OCI-LY3 (cell line): ENCODE measurements at regions not wholly inside any gene's neighbourhood (a gene's known extent, or its start where the extent isn't known, plus 50 kb on each side); places are given as distances from the start of the nearest gene placed in this dataset.

Experiments
- EZH2phosphoT487 ChIP-seq: fragments of 200-600 bp; shearing (Covaris generic); IDR thresholded peaks from 2 replicates; pipeline ENCODE4 v1.6.1; 2018; ENCODE audit warnings: antibody characterized with exemption, mixed run types, low read depth
- TF ChIP-seq, protein P1 (sequence below): fragments of 200-600, 300-600 bp; sonication (generic); IDR thresholded peaks from 2 replicates; pipeline ENCODE4 v1.5.1; 2014; ENCODE audit warnings: antibody characterized with exemption, low read length, low read depth

DNA sequence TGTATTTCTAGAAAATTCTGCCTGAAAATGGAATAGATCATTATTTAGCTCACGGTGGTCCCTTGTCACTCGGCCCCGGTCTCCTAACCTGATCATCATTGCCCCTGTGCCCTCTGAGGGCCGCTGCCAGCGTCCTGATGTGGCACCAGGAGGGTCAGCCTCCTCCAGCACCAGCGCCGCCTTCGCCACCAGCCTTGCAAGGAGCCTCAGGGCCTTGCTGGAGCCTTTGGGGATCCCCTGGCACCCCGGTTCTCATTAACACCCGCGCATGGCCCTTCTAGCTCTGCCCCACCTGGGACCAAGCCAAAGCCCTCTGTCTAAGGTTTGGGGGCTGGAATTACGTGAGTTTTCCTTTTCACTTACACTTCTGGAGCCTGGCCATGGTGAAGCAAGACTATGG, 282.5 kb upstream of the ADARB2 start:
- TF ChIP-seq, protein P1, sequence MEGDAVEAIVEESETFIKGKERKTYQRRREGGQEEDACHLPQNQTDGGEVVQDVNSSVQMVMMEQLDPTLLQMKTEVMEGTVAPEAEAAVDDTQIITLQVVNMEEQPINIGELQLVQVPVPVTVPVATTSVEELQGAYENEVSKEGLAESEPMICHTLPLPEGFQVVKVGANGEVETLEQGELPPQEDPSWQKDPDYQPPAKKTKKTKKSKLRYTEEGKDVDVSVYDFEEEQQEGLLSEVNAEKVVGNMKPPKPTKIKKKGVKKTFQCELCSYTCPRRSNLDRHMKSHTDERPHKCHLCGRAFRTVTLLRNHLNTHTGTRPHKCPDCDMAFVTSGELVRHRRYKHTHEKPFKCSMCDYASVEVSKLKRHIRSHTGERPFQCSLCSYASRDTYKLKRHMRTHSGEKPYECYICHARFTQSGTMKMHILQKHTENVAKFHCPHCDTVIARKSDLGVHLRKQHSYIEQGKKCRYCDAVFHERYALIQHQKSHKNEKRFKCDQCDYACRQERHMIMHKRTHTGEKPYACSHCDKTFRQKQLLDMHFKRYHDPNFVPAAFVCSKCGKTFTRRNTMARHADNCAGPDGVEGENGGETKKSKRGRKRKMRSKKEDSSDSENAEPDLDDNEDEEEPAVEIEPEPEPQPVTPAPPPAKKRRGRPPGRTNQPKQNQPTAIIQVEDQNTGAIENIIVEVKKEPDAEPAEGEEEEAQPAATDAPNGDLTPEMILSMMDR, result no peak
- no peak for TF ChIP-seq EZH2phosphoT487
